ENCODE measurements at regions not wholly inside any gene's neighbourhood (a gene's known extent, or its start where the extent isn't known, plus 50 kb on each side); places are given as distances from the start of the nearest gene placed in this dataset.

DNA sequence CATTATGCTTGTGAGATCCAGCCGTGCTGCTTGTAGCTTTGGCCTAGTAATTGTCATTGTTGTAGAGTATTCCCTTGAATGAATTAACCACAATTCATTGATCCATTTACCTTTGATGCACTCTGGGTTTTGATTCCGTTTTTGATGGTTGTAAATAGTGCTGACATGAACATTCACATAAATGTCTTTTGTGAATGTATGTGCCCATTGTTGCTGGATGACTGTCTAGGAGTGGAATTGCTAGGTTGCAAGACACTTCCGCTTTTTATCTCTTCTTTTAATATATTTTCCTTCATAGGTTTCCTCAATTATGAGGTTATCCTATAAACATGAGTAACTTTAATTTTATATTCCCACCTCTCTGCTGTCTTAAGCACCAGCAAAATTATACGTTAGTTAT, 104.8 kb upstream of the CCDC68 start:
- TF ChIP-seq, protein P1, sequence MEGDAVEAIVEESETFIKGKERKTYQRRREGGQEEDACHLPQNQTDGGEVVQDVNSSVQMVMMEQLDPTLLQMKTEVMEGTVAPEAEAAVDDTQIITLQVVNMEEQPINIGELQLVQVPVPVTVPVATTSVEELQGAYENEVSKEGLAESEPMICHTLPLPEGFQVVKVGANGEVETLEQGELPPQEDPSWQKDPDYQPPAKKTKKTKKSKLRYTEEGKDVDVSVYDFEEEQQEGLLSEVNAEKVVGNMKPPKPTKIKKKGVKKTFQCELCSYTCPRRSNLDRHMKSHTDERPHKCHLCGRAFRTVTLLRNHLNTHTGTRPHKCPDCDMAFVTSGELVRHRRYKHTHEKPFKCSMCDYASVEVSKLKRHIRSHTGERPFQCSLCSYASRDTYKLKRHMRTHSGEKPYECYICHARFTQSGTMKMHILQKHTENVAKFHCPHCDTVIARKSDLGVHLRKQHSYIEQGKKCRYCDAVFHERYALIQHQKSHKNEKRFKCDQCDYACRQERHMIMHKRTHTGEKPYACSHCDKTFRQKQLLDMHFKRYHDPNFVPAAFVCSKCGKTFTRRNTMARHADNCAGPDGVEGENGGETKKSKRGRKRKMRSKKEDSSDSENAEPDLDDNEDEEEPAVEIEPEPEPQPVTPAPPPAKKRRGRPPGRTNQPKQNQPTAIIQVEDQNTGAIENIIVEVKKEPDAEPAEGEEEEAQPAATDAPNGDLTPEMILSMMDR (IDR thresholded peaks at IDR 0.05): no peak
- no peak for TF ChIP-seq EZH2 (IDR thresholded peaks at IDR 0.05)

All from neural progenitor cell (in vitro differentiated cells).